ENCODE measurements at regions not wholly inside any gene's neighbourhood (a gene's known extent, or its start where the extent isn't known, plus 50 kb on each side); places are given as distances from the start of the nearest gene placed in this dataset.

- H3K27ac ChIP-seq (ENCODE audit: low read depth, low read length), result no peak overlapping the region
These were observed 97.3 kb upstream of the SPRY1 start for GRCh38 chr4:123299212-123299691.

GRCh38 chr4:123300222-123301039 lies 96.2 kb upstream of the SPRY1 start:
- no peak overlapping the region for H3K27ac ChIP-seq (ENCODE audit: low read depth, low read length)
- no peak overlapping the region for H3K9ac ChIP-seq (ENCODE audit: low read depth, low read length)
- no peaks in the 10 kb centered on the region for H3K27me3 ChIP-seq (ENCODE audit: insufficient read depth, low read length)
- peaks cover 48% of the 10 kb centered on the region for H3K4me1 ChIP-seq (ENCODE audit: insufficient read depth, low read length)
- H3K4me3 ChIP-seq (ENCODE audit: low read length), result no peak overlapping the region
- no peaks in the 10 kb centered on the region for H3K9me3 ChIP-seq (ENCODE audit: insufficient read depth, low read depth, low read length)
- 82% methylated on average over 3 of the region's 4 CpGs for WGBS
- no peaks in the 10 kb centered on the region for H3K36me3 ChIP-seq (ENCODE audit: insufficient read depth, low read length)

More at GRCh38 chr4:123299212-123299691, 97.3 kb upstream of the SPRY1 start:
- no peaks in the 10 kb centered on the region for H3K9me3 ChIP-seq (ENCODE audit: insufficient read depth, low read depth, low read length)
- H3K4me1 ChIP-seq (ENCODE audit: insufficient read depth, low read length), result peaks cover 38% of the 10 kb centered on the region
- no peaks in the 10 kb centered on the region for H3K27me3 ChIP-seq (ENCODE audit: insufficient read depth, low read length)
- H3K4me3 ChIP-seq (ENCODE audit: low read length), result no peak overlapping the region
- H3K36me3 ChIP-seq (ENCODE audit: insufficient read depth, low read length), result no peaks in the 10 kb centered on the region
- H3K9ac ChIP-seq (ENCODE audit: low read depth, low read length), result no peak overlapping the region

DNA sequence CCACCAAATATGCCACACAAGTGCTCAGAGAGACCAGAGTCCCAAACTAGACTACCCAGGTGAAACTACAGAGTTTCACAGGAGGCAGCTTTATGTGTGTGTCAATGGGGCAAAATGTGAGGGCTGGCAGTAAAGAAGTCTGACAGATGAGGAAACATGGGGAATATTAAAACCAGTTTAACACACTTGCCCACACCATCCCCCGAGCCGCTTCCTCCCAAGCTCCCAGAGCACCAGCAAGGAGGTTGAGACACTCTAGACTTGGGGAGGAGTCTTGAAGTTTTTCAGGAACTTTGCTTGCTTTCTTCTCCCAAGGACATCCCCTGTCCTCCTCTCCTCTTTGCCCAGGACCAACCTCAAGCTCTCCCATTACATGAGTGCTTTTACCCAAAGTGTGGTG lies 94.7 kb upstream of the SPRY1 start:
- H3K4me3 ChIP-seq (ENCODE audit: low read length), result no peak overlapping the region
- no CpG with 5 or more reads among the region's 2 CpGs for WGBS
- H3K4me1 ChIP-seq (ENCODE audit: insufficient read depth, low read length), result peaks cover 55% of the 10 kb centered on the region
- no peak overlapping the region for H3K27ac ChIP-seq (ENCODE audit: low read depth, low read length)
- H3K27me3 ChIP-seq (ENCODE audit: insufficient read depth, low read length), result no peaks in the 10 kb centered on the region
- no peaks in the 10 kb centered on the region for H3K36me3 ChIP-seq (ENCODE audit: insufficient read depth, low read length)
- no peak overlapping the region for H3K9ac ChIP-seq (ENCODE audit: low read depth, low read length)
- H3K9me3 ChIP-seq (ENCODE audit: insufficient read depth, low read depth, low read length), result no peaks in the 10 kb centered on the region

GRCh38 chr4:123304151-123304964 lies 92.2 kb upstream of the SPRY1 start:
- 30% methylated on average over 17 of the region's 17 CpGs for WGBS
- no peaks in the 10 kb centered on the region for H3K36me3 ChIP-seq (ENCODE audit: insufficient read depth, low read length)
- H3K4me3 ChIP-seq (ENCODE audit: low read length), result no peak overlapping the region
- H3K27ac ChIP-seq (ENCODE audit: low read depth, low read length), result peak overlapping the region; percentile 65; the same call in 1 of the 2 replicates
- H3K9ac ChIP-seq (ENCODE audit: low read depth, low read length), result no peak overlapping the region
- no peaks in the 10 kb centered on the region for H3K9me3 ChIP-seq (ENCODE audit: insufficient read depth, low read depth, low read length)
- no peaks in the 10 kb centered on the region for H3K27me3 ChIP-seq (ENCODE audit: insufficient read depth, low read length)
- peaks cover 37% of the 10 kb centered on the region for H3K4me1 ChIP-seq (ENCODE audit: insufficient read depth, low read length)

DNA sequence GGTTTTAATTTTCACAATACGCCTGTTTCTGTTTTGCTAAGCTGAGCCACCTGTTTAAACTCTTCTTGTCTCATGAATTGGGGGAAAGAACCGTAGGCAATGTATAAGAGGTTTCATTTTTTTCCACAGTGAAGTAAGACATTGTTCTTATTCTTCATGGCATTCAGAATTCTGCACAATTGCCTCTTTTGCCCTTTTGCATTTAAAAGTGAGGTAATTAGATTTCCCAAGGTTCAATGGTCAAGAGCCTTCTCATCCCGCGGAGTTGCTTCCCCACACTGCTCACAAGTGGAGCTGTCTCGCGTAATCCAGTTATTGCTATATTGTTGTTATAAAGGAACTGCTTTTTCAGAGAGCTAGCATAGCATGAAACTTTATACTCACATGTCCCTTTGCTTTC lies 90.9 kb upstream of the SPRY1 start:
- H3K36me3 ChIP-seq (ENCODE audit: insufficient read depth, low read length), result no peaks in the 10 kb centered on the region
- H3K9me3 ChIP-seq (ENCODE audit: insufficient read depth, low read depth, low read length), result no peaks in the 10 kb centered on the region

GRCh38 chr4:123306769-123307168 lies 89.8 kb upstream of the SPRY1 start:
- Histone ChIP-seq H3K4me1 (ENCODE audit: insufficient read depth, low read length) (peaks cover 30% of the 10 kb centered on the region), H3K4me3 (ENCODE audit: low read length) (no peak overlapping the region), H3K36me3 (ENCODE audit: insufficient read depth, low read length) (no peaks in the 10 kb centered on the region), H3K27ac (ENCODE audit: low read depth, low read length) (no peak overlapping the region), H3K9me3 (ENCODE audit: insufficient read depth, low read depth, low read length) (no peaks in the 10 kb centered on the region), H3K9ac (ENCODE audit: low read depth, low read length) (no peak overlapping the region), H3K27me3 (ENCODE audit: insufficient read depth, low read length) (no peaks in the 10 kb centered on the region)
- 85% methylated on average over 2 of the region's 2 CpGs for WGBS

More for the DNA sequence above, 90.9 kb upstream of the SPRY1 start:
- no peak overlapping the region for H3K9ac ChIP-seq (ENCODE audit: low read depth, low read length)
- H3K4me1 ChIP-seq (ENCODE audit: insufficient read depth, low read length), result peaks cover 35% of the 10 kb centered on the region
- WGBS, result 87% methylated on average over 4 of the region's 6 CpGs
- no peak overlapping the region for H3K27ac ChIP-seq (ENCODE audit: low read depth, low read length)
- H3K4me3 ChIP-seq (ENCODE audit: low read length), result no peak overlapping the region
- H3K27me3 ChIP-seq (ENCODE audit: insufficient read depth, low read length), result no peaks in the 10 kb centered on the region

GRCh38 chr4:123308667-123309066 lies 87.9 kb upstream of the SPRY1 start:
- H3K4me1 ChIP-seq (ENCODE audit: insufficient read depth, low read length), result peaks cover 38% of the 10 kb centered on the region
- H3K9ac ChIP-seq (ENCODE audit: low read depth, low read length), result no peak overlapping the region
- no peaks in the 10 kb centered on the region for H3K36me3 ChIP-seq (ENCODE audit: insufficient read depth, low read length)
- no peak overlapping the region for H3K4me3 ChIP-seq (ENCODE audit: low read length)
- no peaks in the 10 kb centered on the region for H3K9me3 ChIP-seq (ENCODE audit: insufficient read depth, low read depth, low read length)
- no peaks in the 10 kb centered on the region for H3K27me3 ChIP-seq (ENCODE audit: insufficient read depth, low read length)
- no peak overlapping the region for H3K27ac ChIP-seq (ENCODE audit: low read depth, low read length)
- 100% methylated on average over 1 of the region's 1 CpG for WGBS

- Histone ChIP-seq H3K4me1 (ENCODE audit: insufficient read depth, low read length) (peaks cover 17% of the 10 kb centered on the region), H3K36me3 (ENCODE audit: insufficient read depth, low read length) (peaks cover 7% of the 10 kb centered on the region), H3K9me3 (ENCODE audit: insufficient read depth, low read depth, low read length) (no peaks in the 10 kb centered on the region), H3K9ac (ENCODE audit: low read depth, low read length) (no peak overlapping the region), H3K27ac (ENCODE audit: low read depth, low read length) (no peak overlapping the region), H3K27me3 (ENCODE audit: insufficient read depth, low read length) (no peaks in the 10 kb centered on the region), H3K4me3 (ENCODE audit: low read length) (no peak overlapping the region)
- 93% methylated on average over 1 of the region's 1 CpG for WGBS
These were observed 84.5 kb upstream of the SPRY1 start for GRCh38 chr4:123312116-123312515.

- WGBS, result 71% methylated on average over 10 of the region's 10 CpGs
- peaks cover 7% of the 10 kb centered on the region for H3K36me3 ChIP-seq (ENCODE audit: insufficient read depth, low read length)
- no peaks in the 10 kb centered on the region for H3K27me3 ChIP-seq (ENCODE audit: insufficient read depth, low read length)
- H3K4me3 ChIP-seq (ENCODE audit: low read length), result no peak overlapping the region
- H3K4me1 ChIP-seq (ENCODE audit: insufficient read depth, low read length), result peaks cover 17% of the 10 kb centered on the region
- no peaks in the 10 kb centered on the region for H3K9me3 ChIP-seq (ENCODE audit: insufficient read depth, low read depth, low read length)
- H3K9ac ChIP-seq (ENCODE audit: low read depth, low read length), result no peak overlapping the region
- H3K27ac ChIP-seq (ENCODE audit: low read depth, low read length), result no peak overlapping the region
These were observed 83.5 kb upstream of the SPRY1 start for GRCh38 chr4:123312951-123313592.

- Histone ChIP-seq H3K27ac (ENCODE audit: low read depth, low read length) (no peak overlapping the region), H3K4me3 (ENCODE audit: low read length) (no peak overlapping the region), H3K9me3 (ENCODE audit: insufficient read depth, low read depth, low read length) (peaks cover 5% of the 10 kb centered on the region; the same call in 1 of the 2 replicates), H3K9ac (ENCODE audit: low read depth, low read length) (no peak overlapping the region), H3K36me3 (ENCODE audit: insufficient read depth, low read length) (peaks cover 13% of the 10 kb centered on the region), H3K27me3 (ENCODE audit: insufficient read depth, low read length) (no peaks in the 10 kb centered on the region), H3K4me1 (ENCODE audit: insufficient read depth, low read length) (peaks cover 17% of the 10 kb centered on the region)
- 96% methylated on average over 1 of the region's 1 CpG for WGBS
These were observed 81.0 kb upstream of the SPRY1 start for GRCh38 chr4:123315617-123316016.

DNA sequence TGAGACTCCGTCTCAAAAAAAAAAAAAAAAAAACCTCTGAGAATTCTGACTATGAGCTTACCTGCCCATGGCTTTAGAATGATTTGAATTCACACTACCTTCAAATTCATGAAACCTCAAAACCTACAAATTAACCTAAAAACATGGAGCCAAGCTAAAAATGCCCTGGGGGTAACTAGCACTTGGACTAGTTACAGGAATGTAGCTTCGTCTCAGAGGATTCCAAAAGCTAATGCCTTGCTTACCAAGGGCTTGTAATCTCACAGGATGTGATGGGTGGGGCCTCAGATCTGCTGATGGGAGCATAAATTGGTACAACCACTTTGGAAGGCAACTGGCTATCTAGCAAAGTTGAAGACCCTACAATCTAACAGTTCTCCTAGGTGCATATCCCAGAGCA lies 79.4 kb upstream of the SPRY1 start:
- 91% methylated on average over 2 of the region's 2 CpGs for WGBS
- H3K27me3 ChIP-seq (ENCODE audit: insufficient read depth, low read length), result no peaks in the 10 kb centered on the region

More for the DNA sequence above, 79.4 kb upstream of the SPRY1 start:
- no peak overlapping the region for H3K9ac ChIP-seq (ENCODE audit: low read depth, low read length)
- peaks cover 20% of the 10 kb centered on the region; the same call in 1 of the 2 replicates for H3K9me3 ChIP-seq (ENCODE audit: insufficient read depth, low read depth, low read length)
- no peak overlapping the region for H3K27ac ChIP-seq (ENCODE audit: low read depth, low read length)
- no peak overlapping the region for H3K4me3 ChIP-seq (ENCODE audit: low read length)
- H3K4me1 ChIP-seq (ENCODE audit: insufficient read depth, low read length), result peaks cover 15% of the 10 kb centered on the region
- peaks cover 14% of the 10 kb centered on the region for H3K36me3 ChIP-seq (ENCODE audit: insufficient read depth, low read length)

Measured in HUES64 (cell line).